GF-D8 (cell line): ENCODE measurements at regions not wholly inside any gene's neighbourhood (a gene's known extent, or its start where the extent isn't known, plus 50 kb on each side); places are given as distances from the start of the nearest gene placed in this dataset.
"Not testable (repeated sequence)": the region's sequence is repeated elsewhere in the genome, so short reads cannot be mapped to it uniquely, and the experiment has no call there.

Experiments used
- DNase-seq: peaks from one replicate; lab custom pipeline; 2025; lab: John Stamatoyannopoulos, UW

GRCh38 chr3:154662851-154663250, 232.9 kb upstream of the GPR149 start:
- DNase-seq = no peak

GRCh38 chr3:154660811-154661210, 230.8 kb upstream of the GPR149 start:
- no peak for DNase-seq

GRCh38 chr3:154658000-154658399, 228.0 kb upstream of the GPR149 start:
- DNase-seq = no peak

- no peak for DNase-seq
Measured at GRCh38 chr3:154657218-154657617, 227.2 kb upstream of the GPR149 start.

GRCh38 chr3:154656486-154656885, 226.5 kb upstream of the GPR149 start:
- no peak for DNase-seq

- no peak for DNase-seq
Measured at GRCh38 chr3:154642145-154642544, 212.2 kb upstream of the GPR149 start.

- DNase-seq = no peak
Measured at GRCh38 chr3:154625756-154626155, 195.8 kb upstream of the GPR149 start.

- DNase-seq = not testable (repeated sequence)
Measured at GRCh38 chr3:154619621-154620020, 189.6 kb upstream of the GPR149 start.

- DNase-seq = no peak
Measured at GRCh38 chr3:154616298-154616697, 186.3 kb upstream of the GPR149 start.

- DNase-seq = no peak
Measured at GRCh38 chr3:154615471-154615870, 185.5 kb upstream of the GPR149 start.

- no peak for DNase-seq
Measured at GRCh38 chr3:154614601-154615000, 184.6 kb upstream of the GPR149 start.

- no peak for DNase-seq
Measured at GRCh38 chr3:154614078-154614477, 184.1 kb upstream of the GPR149 start.

- peak; percentile 42 for DNase-seq
Measured at GRCh38 chr3:154602241-154602640, 172.3 kb upstream of the GPR149 start.

- no peak for DNase-seq
Measured at GRCh38 chr3:154598166-154598565, 168.2 kb upstream of the GPR149 start.

GRCh38 chr3:154590675-154591384, 160.8 kb upstream of the GPR149 start:
- DNase-seq = no peak

GRCh38 chr3:154588831-154589230, 158.8 kb upstream of the GPR149 start:
- DNase-seq = no peak

GRCh38 chr3:154584974-154585373, 155.0 kb upstream of the GPR149 start:
- peak; percentile 28 for DNase-seq

- no peak for DNase-seq
Measured at GRCh38 chr3:154584041-154584440, 154.1 kb upstream of the GPR149 start.

- no peak for DNase-seq
Measured at GRCh38 chr3:154583086-154583634, 153.2 kb upstream of the GPR149 start.

GRCh38 chr3:154582501-154582900, 152.5 kb upstream of the GPR149 start:
- no peak for DNase-seq

GRCh38 chr3:154571553-154572226, 141.7 kb upstream of the GPR149 start:
- no peak for DNase-seq

GRCh38 chr3:154568064-154568463, 138.1 kb upstream of the GPR149 start:
- no peak for DNase-seq

GRCh38 chr3:154559623-154560022, 129.6 kb upstream of the GPR149 start:
- no peak for DNase-seq
